K562 (cell line): ENCODE measurements at regions not wholly inside any gene's neighbourhood (a gene's known extent, or its start where the extent isn't known, plus 50 kb on each side); places are given as distances from the start of the nearest gene placed in this dataset.

Experiments used
- ATAC-seq: fragments of 200-7000 bp; cut with Tn5 transposase; 3 replicates; pipeline ENCODE4 v1.9.1; 2020; ENCODE audit warnings: moderate library complexity
- BruUV-seq: library from RNA; stranded (reverse); fragments of 400-500 nt; replicated peaks from 2 replicates; lab custom pipeline; 2021; lab: Mats Ljungman, UMichigan
- CTCF ChIA-PET: fragments of 300-600 bp; formaldehyde crosslinking; extraction: SDS; loops from one replicate; lab custom pipeline; 2021; ENCODE audit warnings: low intra/inter-chr PET ratio; lab: Yijun Ruan, JAX
- POLR2A ChIA-PET: fragments of 300-600, 350-650 bp; sonication (Branson Sonifier 250); formaldehyde crosslinking; extraction: SDS; loops from one replicate; lab custom pipeline; 2021; ENCODE audit warnings: antibody characterized with exemption, inconsistent platforms; lab: Yijun Ruan, JAX
- DNase-seq, 4 experiments: peaks; one replicate each; pipeline versions ENCODE4 v3.0.0 to v3.0.0-alpha.2; 2011 to 2018; ENCODE audit warnings: low spot score in 3 of 4, mixed read lengths in 3 of 4; ENCODE audit errors: extremely low read depth in 1 of 4
- FAIRE-seq: peaks from 2 replicates; lab custom pipeline; 2011; peaks lifted over from hg19 to GRCh38; lab: Jason Lieb, UNC
- H2AFZ ChIP-seq: 2 replicates; pipeline ENCODE4 v1.6.0; 2011; ENCODE audit warnings: low read depth, low read length, control low read depth, inconsistent platforms
- H3K27ac ChIP-seq: fragments of 200-600 bp; 3 replicates; pipeline ENCODE4 v1.8.0; 2011; ENCODE audit warnings: low read depth, mild to moderate bottlenecking, control low read depth, inconsistent platforms, low read length, moderate library complexity, mixed read lengths; ENCODE audit errors: extremely low read depth
- H3K27me3 ChIP-seq, 2 experiments: fragments of 300-600 bp in 1 of 2; 2 replicates in 1 of 2; 3 replicates in 1 of 2; pipeline versions ENCODE4 v1.6.0 to v1.8.0; 2011; ENCODE audit warnings: inconsistent platforms in 2 of 2, low read length in 2 of 2, mild to moderate bottlenecking in 1 of 2, mixed read lengths in 1 of 2, moderate library complexity in 1 of 2; ENCODE audit not compliant: control insufficient read depth in 2 of 2, insufficient read depth in 2 of 2
- H3K36me3 ChIP-seq: fragments of 300-600 bp; 3 replicates; pipeline ENCODE4 v1.8.0; 2011; ENCODE audit warnings: mild to moderate bottlenecking, low read length, inconsistent platforms; ENCODE audit not compliant: control insufficient read depth, insufficient read depth
- H3K4me1 ChIP-seq, 2 experiments: fragments of 200-600 bp in 1 of 2; replicated peaks in 1 of 2; 2 replicates in 1 of 2; 3 replicates in 1 of 2; pipeline versions ENCODE4 v1.5.1 to v1.8.0; 2011; ENCODE audit warnings: inconsistent platforms in 2 of 2, low read length in 2 of 2, mild to moderate bottlenecking in 1 of 2, mixed read lengths in 1 of 2, moderate library complexity in 1 of 2; ENCODE audit not compliant: control insufficient read depth in 2 of 2, insufficient read depth in 2 of 2
- H3K4me2 ChIP-seq: 2 replicates; pipeline ENCODE4 v1.6.1; 2011; ENCODE audit warnings: low read length, control low read depth, inconsistent platforms, mixed read lengths; ENCODE audit not compliant: insufficient read depth
- H3K4me3 ChIP-seq: fragments of 200-600 bp; sonication (generic), shearing (Covaris generic); 2 replicates; pipeline ENCODE4 v1.5.1; 2016; ENCODE audit warnings: control low read depth, inconsistent platforms
- H3K79me2 ChIP-seq: fragments of 200-600 bp; 3 replicates; pipeline ENCODE4 v1.8.0; 2011; ENCODE audit warnings: low read length, inconsistent platforms; ENCODE audit not compliant: control insufficient read depth, insufficient read depth
- H3K9ac ChIP-seq, 2 experiments: 2 replicates each; pipeline versions ENCODE4 v1.6.0 to v1.6.1; 2011; ENCODE audit warnings: low read depth in 2 of 2, low read length in 2 of 2, control low read depth in 1 of 2, inconsistent platforms in 1 of 2, mild to moderate bottlenecking in 1 of 2, mixed read lengths in 1 of 2; ENCODE audit not compliant: insufficient read depth in 1 of 2
- H3K9me1 ChIP-seq: one replicate; pipeline ENCODE4 v1.6.0; 2011; ENCODE audit warnings: inconsistent platforms, mild to moderate bottlenecking, low read length, moderate library complexity; ENCODE audit not compliant: control insufficient read depth, insufficient read depth
- H3K9me3 ChIP-seq: replicated peaks from 2 replicates; pipeline ENCODE4 v1.5.1; 2011; ENCODE audit warnings: low read depth, low read length, inconsistent platforms; ENCODE audit not compliant: control insufficient read depth, insufficient read depth
- H4K20me1 ChIP-seq: replicated peaks from 2 replicates; pipeline ENCODE4 v1.6.1; 2011; ENCODE audit warnings: low read length, inconsistent platforms, mixed read lengths; ENCODE audit not compliant: control insufficient read depth, insufficient read depth
- CBFA2T3 ChIP-seq: fragments of 450-650 bp; IDR thresholded peaks from 2 replicates; pipeline ENCODE4 v1.6.1; 2017
- CBX2 ChIP-seq: fragments of 200-600 bp; sonication (generic); IDR thresholded peaks from one replicate; pipeline ENCODE4 v1.6.1; 2012; ENCODE audit warnings: mild to moderate bottlenecking, low read length, inconsistent platforms; ENCODE audit not compliant: insufficient read depth, poor library complexity, severe bottlenecking
- ETS2 ChIP-seq: IDR thresholded peaks from 2 replicates; pipeline ENCODE4 v1.6.1; 2016; ENCODE audit warnings: borderline replicate concordance, missing genetic modification characterization, mild to moderate bottlenecking, moderate library complexity, missing compliant biosample characterization; ENCODE audit not compliant: poor library complexity, severe bottlenecking
- KDM2B ChIP-seq: fragments of 250-450 bp; sonication (Bioruptor Pico); IDR thresholded peaks from 2 replicates; pipeline ENCODE4 v1.8.0; 2021; ENCODE audit warnings: mild to moderate bottlenecking, moderate library complexity
- RNF2 ChIP-seq: sonication (generic); IDR thresholded peaks from 2 replicates; pipeline ENCODE4 v1.6.1; 2016
- ZNF644 ChIP-seq: fragments of 200-800 bp; sonication (Bioruptor generic); IDR thresholded peaks from 2 replicates; pipeline ENCODE4 v1.6.1; 2016; ENCODE audit warnings: low read depth, missing genetic modification characterization, missing compliant biosample characterization
- WGBS: fragments of 100-300 bp; shearing (Covaris generic); methylation state at CpG from one replicate; pipeline ENCODE4 v1.1.6; 2016; ENCODE audit warnings: low coverage, mixed read lengths; ENCODE audit not compliant: insufficient coverage; ENCODE audit errors: missing lambda C conversion rate; 5-methylcytosine and 5-hydroxymethylcytosine counted together
- in situ Hi-C: fragments of 300-500 bp; cut with MboI; formaldehyde crosslinking; loops from 4 replicates; pipeline ENCODE4 v1.15.0; 2018; ENCODE audit warnings: inconsistent platforms, mixed read lengths
- intact Hi-C: fragments of 100-400 bp; cut with micrococcal nuclease; formaldehyde crosslinking; loops from 2 replicates; pipeline ENCODE4 v1.14.2; 2022
- TF ChIP-seq, protein P1 (sequence below): fragments of 450-650 bp; formaldehyde crosslinking; IDR thresholded peaks from 2 replicates; pipeline ENCODE4 v1.4.0; 2020; ENCODE audit warnings: mild to moderate bottlenecking, mixed read lengths
- TF ChIP-seq, protein P2 (sequence below), 2 experiments: fragments of 250-450 bp in 1 of 2; fragments of 450-650 bp in 1 of 2; sonication (Bioruptor Pico) in 1 of 2; IDR thresholded peaks; 2 replicates each; pipeline versions ENCODE4 v1.6.1 to v1.8.0; 2016 to 2021; ENCODE audit warnings: mild to moderate bottlenecking in 2 of 2, moderate library complexity in 2 of 2, missing compliant biosample characterization in 1 of 2, missing genetic modification characterization in 1 of 2
- TF ChIP-seq, protein P3 (sequence below), 2 experiments: fragments of 450-650 bp; IDR thresholded peaks; 2 replicates each; pipeline ENCODE4 v1.6.1; 2018; ENCODE audit warnings: mild to moderate bottlenecking in 2 of 2, low read depth in 1 of 2; ENCODE audit not compliant: partially characterized antibody in 2 of 2

DNA sequence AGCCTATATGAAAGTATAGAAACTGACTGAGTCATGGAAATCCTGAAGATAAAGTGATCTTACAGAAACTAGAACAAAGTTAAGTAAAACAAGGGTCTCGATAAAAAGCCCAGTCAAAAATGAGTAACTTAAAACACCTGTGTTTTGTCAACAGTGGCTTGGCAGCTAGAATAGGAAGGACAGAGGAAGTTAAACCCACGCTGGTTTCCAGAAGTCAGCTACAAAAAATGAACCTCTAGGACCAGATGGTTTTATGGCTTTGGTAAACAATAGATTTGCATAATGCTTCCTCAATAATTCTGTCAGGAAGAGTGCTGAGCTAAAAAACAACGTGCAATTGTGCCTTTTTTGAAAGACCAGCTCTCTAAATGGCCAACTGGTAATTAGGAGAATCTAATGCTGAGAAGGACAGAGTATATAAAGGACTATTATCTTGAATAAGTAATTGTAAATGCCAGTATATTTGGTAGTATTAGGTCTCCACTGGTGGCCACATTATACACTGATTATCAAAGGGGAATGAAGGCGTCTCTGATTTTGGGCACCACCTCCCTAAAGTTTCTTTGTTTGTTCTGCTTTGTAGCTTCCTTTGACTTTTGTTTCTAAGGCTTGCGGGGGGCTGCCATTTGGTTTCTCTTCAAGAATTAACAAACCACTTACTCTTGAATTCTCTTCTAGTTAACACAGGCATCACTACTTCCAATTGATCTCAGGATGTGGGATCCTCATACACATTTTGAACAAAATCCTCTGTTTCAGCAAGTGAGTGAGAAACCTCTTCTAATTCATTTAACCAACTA, 72.2 kb upstream of the PPP3CA start (continued):
- TF ChIP-seq, protein P1, sequence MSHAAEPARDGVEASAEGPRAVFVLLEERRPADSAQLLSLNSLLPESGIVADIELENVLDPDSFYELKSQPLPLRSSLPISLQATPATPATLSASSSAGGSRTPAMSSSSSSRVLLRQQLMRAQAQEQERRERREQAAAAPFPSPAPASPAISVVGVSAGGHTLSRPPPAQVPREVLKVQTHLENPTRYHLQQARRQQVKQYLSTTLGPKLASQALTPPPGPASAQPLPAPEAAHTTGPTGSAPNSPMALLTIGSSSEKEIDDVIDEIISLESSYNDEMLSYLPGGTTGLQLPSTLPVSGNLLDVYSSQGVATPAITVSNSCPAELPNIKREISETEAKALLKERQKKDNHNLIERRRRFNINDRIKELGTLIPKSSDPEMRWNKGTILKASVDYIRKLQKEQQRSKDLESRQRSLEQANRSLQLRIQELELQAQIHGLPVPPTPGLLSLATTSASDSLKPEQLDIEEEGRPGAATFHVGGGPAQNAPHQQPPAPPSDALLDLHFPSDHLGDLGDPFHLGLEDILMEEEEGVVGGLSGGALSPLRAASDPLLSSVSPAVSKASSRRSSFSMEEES (CRISPR knock-in tag), result no peak
- TF ChIP-seq, protein P2, sequence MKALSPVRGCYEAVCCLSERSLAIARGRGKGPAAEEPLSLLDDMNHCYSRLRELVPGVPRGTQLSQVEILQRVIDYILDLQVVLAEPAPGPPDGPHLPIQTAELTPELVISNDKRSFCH (CRISPR knock-in tag; IDR thresholded peaks at IDR 0.05), result no peak
- TF ChIP-seq, protein P2 (tag; IDR thresholded peaks at IDR 0.05), result no peak

DNA sequence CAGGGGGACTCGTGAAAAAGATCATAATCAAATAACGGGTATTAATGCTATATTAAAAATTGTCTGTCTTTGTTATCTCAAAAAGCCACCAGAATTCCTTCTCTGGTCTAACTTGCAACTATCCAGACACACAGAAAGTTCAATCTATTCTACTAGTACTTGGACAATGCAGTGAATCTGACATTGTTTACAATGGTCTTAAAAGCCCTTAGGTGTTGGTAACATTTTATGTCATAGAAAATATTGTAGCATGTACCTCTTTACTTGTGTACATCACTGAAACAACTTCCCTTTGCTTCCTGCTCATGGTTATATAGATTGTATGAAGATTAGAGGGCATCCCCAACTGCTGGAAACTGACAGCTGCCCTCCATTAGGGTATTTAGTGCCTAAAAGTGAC, 71.1 kb upstream of the PPP3CA start:
- 0% methylated on average over 2 of the region's 2 CpGs for WGBS
- CTCF ChIA-PET, result no interaction called here

More for the DNA sequence above, 71.1 kb upstream of the PPP3CA start:
- Histone ChIP-seq H3K27me3 (no peaks in the 10 kb centered on the region), H3K36me3 (no peaks in the 10 kb centered on the region), H3K9me3 (no peaks in the 10 kb centered on the region), H3K4me3 (no peak overlapping the region), H2AFZ (no peak overlapping the region), H3K4me2 (no peak overlapping the region), H3K4me1 (no peaks in the 10 kb centered on the region), H3K9me1 (no peaks in the 10 kb centered on the region), H3K9ac (no peak overlapping the region), H3K79me2 (no peaks in the 10 kb centered on the region)
- intact Hi-C loops (no loop called here), in situ Hi-C loops (no loop called here)
- DNase-seq (no peak), ATAC-seq (no peak)
- no TSS peak for BruUV-seq
- POLR2A ChIA-PET, result no interaction called here
- TF ChIP-seq CBFA2T3 (no peak), KDM2B (CRISPR knock-in tag) (no peak), ZNF644 (tag) (no peak), ETS2 (tag) (no peak), CBX2 (no peak), RNF2 (no peak)
- TF ChIP-seq, protein P3, sequence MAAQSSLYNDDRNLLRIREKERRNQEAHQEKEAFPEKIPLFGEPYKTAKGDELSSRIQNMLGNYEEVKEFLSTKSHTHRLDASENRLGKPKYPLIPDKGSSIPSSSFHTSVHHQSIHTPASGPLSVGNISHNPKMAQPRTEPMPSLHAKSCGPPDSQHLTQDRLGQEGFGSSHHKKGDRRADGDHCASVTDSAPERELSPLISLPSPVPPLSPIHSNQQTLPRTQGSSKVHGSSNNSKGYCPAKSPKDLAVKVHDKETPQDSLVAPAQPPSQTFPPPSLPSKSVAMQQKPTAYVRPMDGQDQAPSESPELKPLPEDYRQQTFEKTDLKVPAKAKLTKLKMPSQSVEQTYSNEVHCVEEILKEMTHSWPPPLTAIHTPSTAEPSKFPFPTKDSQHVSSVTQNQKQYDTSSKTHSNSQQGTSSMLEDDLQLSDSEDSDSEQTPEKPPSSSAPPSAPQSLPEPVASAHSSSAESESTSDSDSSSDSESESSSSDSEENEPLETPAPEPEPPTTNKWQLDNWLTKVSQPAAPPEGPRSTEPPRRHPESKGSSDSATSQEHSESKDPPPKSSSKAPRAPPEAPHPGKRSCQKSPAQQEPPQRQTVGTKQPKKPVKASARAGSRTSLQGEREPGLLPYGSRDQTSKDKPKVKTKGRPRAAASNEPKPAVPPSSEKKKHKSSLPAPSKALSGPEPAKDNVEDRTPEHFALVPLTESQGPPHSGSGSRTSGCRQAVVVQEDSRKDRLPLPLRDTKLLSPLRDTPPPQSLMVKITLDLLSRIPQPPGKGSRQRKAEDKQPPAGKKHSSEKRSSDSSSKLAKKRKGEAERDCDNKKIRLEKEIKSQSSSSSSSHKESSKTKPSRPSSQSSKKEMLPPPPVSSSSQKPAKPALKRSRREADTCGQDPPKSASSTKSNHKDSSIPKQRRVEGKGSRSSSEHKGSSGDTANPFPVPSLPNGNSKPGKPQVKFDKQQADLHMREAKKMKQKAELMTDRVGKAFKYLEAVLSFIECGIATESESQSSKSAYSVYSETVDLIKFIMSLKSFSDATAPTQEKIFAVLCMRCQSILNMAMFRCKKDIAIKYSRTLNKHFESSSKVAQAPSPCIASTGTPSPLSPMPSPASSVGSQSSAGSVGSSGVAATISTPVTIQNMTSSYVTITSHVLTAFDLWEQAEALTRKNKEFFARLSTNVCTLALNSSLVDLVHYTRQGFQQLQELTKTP (IDR thresholded peaks at IDR 0.05; ENCODE audit: low read depth in 1 of 2, partially characterized antibody in 2 of 2), result no peak
- TF ChIP-seq, all 486 proteins: peak for 0
- Histone ChIP-seq H3K27ac (no peak overlapping the region), H4K20me1 (no peaks in the 10 kb centered on the region)
- FAIRE-seq, result no peak
